ACHN (cell line): ENCODE measurements at regions not wholly inside any gene's neighbourhood (a gene's known extent, or its start where the extent isn't known, plus 50 kb on each side); places are given as distances from the start of the nearest gene placed in this dataset.
"Not testable (repeated sequence)": the region's sequence is repeated elsewhere in the genome, so short reads cannot be mapped to it uniquely, and the experiment has no call there.

ENCODE experiments used
- DNase-seq: peaks from one replicate; pipeline ENCODE4 v3.0.0-alpha.2; 2015
- in situ Hi-C: cut with HindIII; loops from 2 replicates; pipeline ENCODE4 v1.10.0; 2017; ENCODE audit warnings: low sequenced_read_pairs, low pct_ligation_motif_present, low pct_unique_long_range_greater_than_20kb

DNA sequence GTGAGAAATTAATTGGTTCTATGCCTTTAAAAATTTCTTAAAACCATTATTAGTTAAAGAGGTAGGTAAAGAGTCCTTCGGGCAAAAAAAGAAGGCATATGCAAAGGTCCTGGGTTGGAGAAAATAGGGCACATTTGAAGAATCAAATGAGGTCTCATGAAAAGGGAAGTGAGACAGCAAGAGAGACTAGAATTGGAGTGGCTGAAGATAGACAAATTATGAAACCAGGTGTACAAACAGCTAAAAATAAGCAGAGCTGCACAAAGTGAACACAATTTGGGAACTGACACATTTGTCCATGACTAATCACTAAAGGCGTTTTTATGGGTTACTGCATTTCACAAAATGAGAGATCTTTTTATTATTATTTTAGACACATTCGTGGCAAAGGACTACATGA lies 581.2 kb downstream of the PYDC2 start:
- in situ Hi-C loops: no loop called here
- DNase-seq: no peak

DNA sequence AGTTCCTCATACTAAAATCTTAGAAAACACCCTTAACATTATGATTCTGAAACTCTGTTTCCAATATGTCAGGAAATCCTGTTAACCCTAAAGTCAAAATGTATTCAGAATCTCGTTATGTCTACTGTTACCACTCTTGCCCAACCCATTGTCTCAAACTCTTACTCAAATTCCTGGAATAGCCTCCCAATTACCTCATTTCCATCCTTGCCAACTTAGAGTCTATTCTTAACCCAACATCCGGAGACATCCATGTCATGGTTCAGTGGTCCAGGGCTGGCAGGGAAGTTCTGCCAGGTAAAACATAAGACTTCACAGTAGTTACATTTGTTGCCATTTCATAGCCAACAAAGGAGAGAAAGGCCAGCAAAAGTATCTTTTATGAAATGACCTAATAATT lies 593.9 kb downstream of the PYDC2 start:
- DNase-seq: peak; percentile 49
- in situ Hi-C loops: no loop called here

DNA sequence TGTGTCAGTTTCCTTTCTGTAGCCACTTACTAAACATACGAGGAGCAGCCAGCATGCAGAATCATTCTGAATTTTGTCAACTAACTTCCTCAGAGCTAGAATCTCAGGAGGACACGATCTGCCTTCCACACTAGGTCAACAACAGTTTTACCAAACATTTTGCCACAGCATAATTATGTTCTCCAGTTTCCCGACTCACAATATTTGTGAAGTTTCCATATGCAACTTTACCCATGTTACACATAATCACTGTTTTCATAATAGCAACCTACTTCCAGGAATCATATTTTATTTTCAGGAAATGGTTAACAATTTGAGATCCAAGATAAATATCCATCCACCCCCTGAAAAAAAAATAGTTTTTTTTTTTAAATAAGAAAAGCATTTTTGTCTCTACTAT lies 595.0 kb downstream of the PYDC2 start:
- no peak for DNase-seq
- in situ Hi-C loops: no loop called here

DNA sequence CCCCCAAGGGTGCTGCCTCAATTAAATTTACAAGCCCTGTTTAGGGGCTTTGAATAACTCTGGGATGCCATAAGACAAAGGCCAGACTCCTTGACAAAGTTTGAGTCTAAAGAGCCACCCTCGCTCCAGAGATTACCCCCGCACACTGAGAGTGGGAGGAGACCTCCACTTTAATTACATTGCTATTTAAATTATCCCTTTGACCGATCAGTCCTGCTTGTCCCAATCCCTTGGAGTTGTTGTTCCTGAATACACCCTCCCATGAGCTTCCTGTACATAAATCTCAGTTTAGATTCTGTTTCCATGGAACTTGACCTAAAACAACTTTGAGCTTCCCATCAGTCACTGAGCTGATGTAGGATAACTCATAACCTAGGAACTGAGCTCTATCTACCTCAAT lies 596.3 kb downstream of the PYDC2 start:
- in situ Hi-C loops: no loop called here
- DNase-seq: no peak

DNA sequence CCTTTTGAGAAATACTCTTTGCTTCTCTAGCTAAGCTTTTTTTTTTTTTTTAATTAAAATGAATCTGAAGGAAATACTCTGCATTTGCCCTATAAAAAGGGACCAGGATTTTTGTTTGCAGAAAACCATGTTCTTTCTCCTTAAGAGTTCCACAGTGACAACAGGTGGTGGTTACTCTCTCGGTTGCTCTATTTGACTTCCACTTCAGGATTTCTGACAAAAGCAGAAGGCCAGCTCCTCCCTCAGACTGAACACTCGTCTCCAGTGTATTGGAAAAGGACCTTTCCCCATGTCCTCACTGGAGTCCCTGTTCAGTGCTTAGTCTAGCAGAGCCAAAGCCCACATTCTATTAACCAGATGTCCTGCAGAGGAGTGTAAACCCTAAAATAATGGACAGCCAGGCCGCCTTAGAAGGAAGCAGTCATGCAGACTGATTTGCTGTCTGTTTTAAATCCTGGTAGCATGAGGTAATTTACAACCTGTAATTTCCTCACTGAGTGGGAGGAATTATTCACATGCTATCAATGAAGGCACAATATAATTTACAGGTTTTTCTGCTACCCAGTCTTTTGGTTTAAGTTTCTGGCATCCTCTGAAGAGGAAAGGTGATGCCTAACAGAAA lies 599.3 kb downstream of the PYDC2 start:
- DNase-seq: no peak
- in situ Hi-C loops: no loop called here

DNA sequence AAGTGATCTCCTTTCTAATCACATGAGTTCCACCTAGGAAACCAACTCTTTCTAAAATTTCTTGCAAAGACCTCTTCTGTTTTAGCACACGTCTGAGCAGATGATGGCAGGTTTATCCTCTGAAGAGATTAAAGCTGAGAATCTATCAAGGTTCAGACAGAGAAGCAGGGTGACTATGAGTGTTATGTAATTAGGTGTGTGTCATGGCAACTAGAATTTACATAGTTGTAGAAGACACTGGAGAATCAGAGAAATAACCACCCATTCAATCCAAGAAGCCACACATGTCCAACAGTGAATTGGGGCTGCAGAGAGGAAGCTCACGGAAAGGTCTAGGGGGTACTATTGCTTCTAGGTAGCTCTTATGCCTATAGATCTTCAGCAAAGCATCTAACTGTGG lies 600.5 kb downstream of the PYDC2 start:
- in situ Hi-C loops: no loop called here
- no peak for DNase-seq

DNA sequence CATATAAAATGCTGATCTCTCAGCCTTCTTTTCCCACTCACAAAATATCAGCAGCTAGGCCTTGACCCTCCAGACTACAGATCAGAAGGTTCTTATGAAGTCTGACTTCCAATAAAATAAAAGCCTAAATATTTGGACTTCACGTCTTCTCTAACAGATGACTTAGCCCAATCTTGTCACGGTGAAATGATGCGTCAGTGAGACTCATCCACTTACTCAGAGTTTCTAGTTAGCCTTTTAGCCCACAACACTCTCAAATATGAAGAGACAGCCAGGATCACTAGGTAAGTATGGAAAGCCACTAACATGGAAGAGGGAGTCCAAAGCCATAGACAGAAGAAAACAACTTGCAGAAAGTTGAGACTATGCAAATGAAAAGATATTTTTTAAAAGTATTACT lies 601.2 kb downstream of the PYDC2 start:
- in situ Hi-C loops: no loop called here

DNA sequence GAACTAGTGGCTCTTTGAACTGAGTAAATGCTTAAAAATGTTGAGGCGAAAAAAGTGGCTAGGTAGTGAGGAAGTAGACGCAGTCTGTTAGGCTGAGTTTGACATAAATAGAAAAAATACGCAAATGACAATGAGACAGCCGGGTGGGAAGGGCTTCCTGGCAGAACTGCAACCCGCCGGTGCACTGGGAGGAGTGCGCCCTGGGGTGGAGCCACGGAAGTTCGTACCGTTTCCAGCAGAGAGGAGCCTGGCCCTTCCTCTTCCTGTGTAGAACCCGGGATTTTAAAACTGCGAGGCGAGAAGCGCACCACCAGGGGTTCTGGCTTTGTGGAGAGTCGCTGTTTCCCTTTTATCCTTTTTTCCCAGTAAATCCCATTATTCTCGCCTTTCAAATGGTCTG lies 602.6 kb downstream of the PYDC2 start:
- no peak for DNase-seq
- in situ Hi-C loops: no loop called here

More for the DNA sequence above, 601.2 kb downstream of the PYDC2 start:
- no peak for DNase-seq

DNA sequence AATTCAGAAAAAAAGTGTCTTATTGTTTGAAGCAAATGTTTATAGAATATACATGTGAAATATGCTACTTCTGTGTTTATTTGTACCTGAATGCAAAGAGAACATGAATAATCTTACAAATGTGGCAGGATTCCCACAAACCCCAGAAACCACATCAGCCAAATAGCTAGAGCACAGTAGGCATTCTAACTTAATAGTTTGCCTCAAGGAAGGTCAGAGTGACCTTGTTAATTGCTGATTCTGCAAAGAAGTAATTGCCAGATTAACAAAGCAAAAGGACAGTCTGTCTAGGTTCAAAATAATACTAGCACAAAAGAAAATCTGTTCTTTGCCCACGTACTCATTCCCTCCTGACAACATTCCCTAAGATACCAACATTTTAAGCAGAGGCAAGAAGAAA lies 604.0 kb downstream of the PYDC2 start:
- no peak for DNase-seq
- in situ Hi-C loops: no loop called here

DNA sequence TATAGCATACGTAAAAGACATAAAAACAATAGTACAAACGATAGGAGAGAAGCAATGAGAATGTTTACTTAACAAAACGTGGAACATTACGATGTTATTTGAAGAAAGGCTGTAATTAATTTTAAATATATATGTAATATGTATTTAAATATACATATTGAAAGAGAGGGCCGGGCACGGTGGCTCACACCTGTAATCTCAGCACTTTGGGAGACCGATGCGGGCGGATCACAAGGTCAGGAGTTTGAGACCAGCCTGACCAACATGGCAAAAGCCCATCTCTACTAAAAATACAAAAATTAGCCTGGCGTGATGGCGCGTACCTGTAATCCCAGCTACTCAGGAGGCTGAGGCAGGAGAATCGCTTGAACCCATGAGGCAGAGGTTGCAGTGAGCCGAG lies 605.3 kb downstream of the PYDC2 start:
- DNase-seq, in situ Hi-C loops: not testable (repeated sequence)

DNA sequence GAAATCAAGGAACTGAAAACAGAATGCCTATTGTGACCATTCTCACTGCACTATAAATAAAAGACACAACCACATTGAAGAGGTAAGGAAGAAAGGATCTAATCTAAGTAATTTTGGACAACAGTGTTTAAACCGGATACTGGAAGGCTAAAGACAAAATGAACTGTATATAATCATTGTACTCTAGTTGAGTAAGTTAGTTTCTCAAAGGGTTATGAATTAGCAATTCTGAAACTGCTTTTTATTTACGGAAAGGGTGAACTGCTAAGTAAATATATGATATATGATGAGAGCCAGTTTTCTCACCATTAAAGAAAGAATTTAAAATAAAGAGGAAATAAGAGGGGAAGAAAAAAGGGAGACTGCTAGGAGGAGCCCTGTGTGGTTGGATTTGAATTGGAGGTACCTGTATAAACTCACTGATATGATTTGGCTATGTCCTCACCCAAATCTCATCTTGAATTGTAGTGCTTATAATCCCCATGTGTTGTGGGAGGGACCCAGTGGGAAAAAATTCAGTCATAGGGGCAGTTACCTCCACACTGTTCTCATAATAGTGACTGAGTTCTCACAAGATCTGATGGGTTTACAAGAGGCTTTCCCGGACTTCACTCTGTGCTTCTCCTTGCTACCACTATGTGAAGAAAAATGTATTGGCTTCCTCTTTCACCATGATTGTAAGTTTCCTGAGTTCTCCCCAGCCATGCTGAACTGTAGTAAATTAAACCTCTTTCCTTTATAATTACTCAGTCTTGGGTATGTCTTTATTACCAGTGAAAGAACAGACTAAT lies 607.7 kb downstream of the PYDC2 start:
- in situ Hi-C loops: no loop called here
- DNase-seq: no peak

DNA sequence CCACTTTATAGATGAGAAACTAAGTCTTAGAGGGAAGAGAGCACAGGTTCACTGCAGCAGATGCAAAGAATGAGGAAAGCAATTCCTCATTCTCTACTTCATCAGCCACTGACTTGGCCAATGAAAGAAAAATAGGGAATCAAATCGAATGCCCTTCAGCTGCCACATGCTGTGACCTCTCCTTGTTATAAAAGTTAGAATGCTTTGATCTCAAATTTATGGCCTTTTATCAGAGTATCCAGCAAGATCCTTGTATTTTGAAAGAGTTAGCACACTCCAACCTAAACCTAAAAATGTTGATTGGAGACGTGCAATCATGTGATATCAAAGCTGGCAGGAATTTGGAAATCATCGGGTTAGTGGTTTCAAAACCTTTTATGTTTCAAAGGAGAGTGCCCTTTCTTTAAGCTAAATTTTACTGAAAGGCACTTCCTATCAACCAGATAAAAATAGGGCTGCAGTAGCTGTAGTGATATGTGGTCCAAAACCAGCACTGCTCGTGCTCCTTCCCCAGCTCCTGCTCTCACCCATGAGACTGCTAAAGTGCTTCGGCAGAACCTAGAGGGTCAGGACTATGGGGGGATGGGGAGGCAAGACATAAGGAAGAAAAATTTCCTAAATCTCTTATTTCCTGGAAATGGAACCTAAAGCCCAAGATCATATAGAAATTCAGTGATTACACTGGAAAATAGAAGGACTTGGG lies 617.0 kb downstream of the PYDC2 start:
- no peak for DNase-seq
- in situ Hi-C loops: no loop called here

DNA sequence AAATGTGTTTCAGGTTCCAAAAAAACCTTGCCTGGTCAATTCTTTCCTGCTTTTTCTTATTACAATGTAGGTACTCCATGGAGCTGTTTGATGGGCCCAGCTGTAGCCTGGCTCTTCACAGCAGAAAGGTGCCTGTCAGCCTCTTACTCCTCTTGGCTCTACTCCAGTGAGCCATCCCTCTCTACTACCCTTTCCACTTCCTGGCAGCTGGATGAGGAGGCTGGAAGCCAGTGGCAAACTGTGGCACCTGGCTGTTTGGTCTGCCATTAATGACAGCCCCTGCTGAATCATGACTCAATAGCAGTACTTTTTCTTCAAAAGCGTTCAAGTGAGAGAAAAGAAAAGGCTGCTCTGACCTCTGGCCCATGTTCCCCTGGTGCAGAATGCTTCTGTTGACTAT lies 618.1 kb downstream of the PYDC2 start:
- no peak for DNase-seq
- in situ Hi-C loops: no loop called here

DNA sequence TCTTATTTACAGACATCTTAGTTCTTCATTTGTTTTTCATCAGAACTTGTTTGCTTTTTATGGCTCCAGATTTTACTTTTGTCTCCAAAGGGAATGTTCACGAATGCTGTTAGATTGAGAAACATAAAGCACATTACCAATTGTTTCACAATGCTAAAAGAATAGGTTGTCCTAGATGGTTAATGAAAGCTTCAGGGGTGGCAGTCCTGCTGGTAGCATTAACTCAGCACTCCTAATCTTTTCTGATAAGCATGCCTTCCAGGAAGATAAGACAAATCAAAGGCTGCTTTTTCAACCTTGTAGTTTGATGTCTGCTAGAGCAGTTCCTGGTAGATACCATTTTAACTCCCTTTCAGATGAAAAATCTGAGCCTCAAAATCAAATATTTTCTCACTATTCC lies 619.4 kb downstream of the PYDC2 start:
- in situ Hi-C loops: no loop called here
- DNase-seq: no peak

DNA sequence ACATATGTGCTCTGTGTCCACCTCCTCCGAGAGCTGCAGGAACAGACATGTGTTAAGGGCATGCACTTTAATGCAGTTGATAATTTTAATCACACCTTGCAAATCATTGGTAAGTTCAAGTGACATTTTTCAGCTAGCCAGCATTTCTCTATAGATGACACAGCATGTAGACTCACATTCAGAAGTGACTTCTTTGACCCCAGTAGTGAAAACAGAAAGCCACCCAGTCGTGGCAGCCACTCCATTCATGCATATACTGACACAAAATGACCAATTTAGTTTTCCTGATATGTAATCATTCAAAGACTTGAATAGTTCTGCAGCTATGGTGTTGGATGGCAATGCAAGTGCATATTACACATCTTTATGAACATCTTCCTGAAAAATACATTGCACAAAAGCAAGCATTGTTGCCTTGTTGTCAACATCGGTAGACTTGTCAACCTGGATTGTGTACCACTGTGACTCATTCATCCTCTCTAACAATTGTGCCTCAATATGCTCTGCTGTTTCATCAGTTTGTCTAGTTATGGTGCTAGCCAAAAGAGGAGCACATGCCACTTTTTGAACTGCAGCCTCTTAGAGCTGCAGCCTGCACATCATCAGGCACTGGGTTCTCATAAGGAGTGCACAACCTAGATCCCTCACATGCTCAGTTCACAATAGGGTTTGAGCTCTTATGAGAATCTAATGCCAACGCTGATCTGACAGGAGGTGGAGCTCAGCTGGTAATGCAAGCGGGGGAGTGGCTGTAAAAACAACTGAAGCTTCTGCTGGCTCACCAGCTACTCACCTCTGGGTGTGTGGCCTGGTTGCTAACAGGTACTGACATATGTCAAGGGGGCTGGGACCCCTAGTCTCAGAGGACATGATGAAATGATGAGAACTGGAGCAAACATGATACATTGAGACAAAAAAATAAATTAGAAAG lies 622.0 kb downstream of the PYDC2 start:
- in situ Hi-C loops: no loop called here
- no peak for DNase-seq
